Osteocyte (in vitro differentiated cells): ENCODE measurements at regions not wholly inside any gene's neighbourhood (a gene's known extent, or its start where the extent isn't known, plus 50 kb on each side); places are given as distances from the start of the nearest gene placed in this dataset.
"Not testable (repeated sequence)": the region's sequence is repeated elsewhere in the genome, so short reads cannot be mapped to it uniquely, and the experiment has no call there.

Source experiments
- DNase-seq: peaks from one replicate; pipeline ENCODE4 v3.0.0; 2021; ENCODE audit warnings: mixed read lengths; ENCODE audit not compliant: unreplicated experiment; ENCODE audit errors: extremely low spot score
- H3K27ac Mint-ChIP-seq: one replicate; pipeline ENCODE4 v1.8.0; 2021; ENCODE audit warnings: mild to moderate bottlenecking, mixed read lengths; ENCODE audit not compliant: unreplicated experiment
- H3K27me3 Mint-ChIP-seq: one replicate; pipeline ENCODE4 v1.8.0; 2021; ENCODE audit warnings: mixed read lengths; ENCODE audit not compliant: unreplicated experiment
- H3K36me3 Mint-ChIP-seq: one replicate; pipeline ENCODE4 v1.8.0; 2021; ENCODE audit warnings: mixed read lengths; ENCODE audit not compliant: unreplicated experiment
- H3K4me1 Mint-ChIP-seq: one replicate; pipeline ENCODE4 v1.8.0; 2021; ENCODE audit warnings: mixed read lengths; ENCODE audit not compliant: unreplicated experiment
- H3K4me3 Mint-ChIP-seq: one replicate; pipeline ENCODE4 v1.8.0; 2021; ENCODE audit warnings: mild to moderate bottlenecking, moderate library complexity, mixed read lengths; ENCODE audit not compliant: unreplicated experiment
- H3K9me3 Mint-ChIP-seq: one replicate; pipeline ENCODE4 v1.8.0; 2021; ENCODE audit warnings: mixed read lengths; ENCODE audit not compliant: unreplicated experiment
- TF ChIP-seq, protein P1 (sequence below): fragments of 200-600 bp; sonication (generic); IDR thresholded peaks from 2 replicates; pipeline ENCODE4 v1.5.0; 2021; ENCODE audit warnings: antibody characterized with exemption, mild to moderate bottlenecking, moderate library complexity

DNA sequence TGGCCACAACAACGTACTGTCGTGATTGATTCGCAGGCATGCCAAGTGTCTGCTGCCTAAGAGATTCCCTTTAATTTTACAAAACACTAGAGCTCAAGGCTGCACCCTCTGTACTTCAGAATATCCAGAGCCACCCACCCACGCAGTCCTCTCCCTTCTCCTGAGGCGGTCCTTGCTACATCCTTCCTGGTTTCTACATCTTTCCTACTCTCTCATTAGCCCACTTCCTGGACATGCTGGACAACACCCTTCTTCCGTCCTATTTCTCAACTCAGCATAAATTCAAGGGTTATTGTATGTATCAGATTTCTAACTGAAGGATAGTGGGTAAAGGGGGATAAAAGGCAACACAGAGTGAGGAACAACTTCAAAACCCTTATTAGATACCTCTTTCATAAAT, 148.4 kb upstream of the MAP3K1 start:
- H3K27ac Mint-ChIP-seq = no peak overlapping the region
- no peak overlapping the region for H3K4me3 Mint-ChIP-seq
- H3K36me3 Mint-ChIP-seq = no peaks in the 10 kb centered on the region
- no peak for DNase-seq
- TF ChIP-seq, protein P1, sequence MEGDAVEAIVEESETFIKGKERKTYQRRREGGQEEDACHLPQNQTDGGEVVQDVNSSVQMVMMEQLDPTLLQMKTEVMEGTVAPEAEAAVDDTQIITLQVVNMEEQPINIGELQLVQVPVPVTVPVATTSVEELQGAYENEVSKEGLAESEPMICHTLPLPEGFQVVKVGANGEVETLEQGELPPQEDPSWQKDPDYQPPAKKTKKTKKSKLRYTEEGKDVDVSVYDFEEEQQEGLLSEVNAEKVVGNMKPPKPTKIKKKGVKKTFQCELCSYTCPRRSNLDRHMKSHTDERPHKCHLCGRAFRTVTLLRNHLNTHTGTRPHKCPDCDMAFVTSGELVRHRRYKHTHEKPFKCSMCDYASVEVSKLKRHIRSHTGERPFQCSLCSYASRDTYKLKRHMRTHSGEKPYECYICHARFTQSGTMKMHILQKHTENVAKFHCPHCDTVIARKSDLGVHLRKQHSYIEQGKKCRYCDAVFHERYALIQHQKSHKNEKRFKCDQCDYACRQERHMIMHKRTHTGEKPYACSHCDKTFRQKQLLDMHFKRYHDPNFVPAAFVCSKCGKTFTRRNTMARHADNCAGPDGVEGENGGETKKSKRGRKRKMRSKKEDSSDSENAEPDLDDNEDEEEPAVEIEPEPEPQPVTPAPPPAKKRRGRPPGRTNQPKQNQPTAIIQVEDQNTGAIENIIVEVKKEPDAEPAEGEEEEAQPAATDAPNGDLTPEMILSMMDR = no peak
- H3K27me3 Mint-ChIP-seq = no peaks in the 10 kb centered on the region
- peaks cover 16% of the 10 kb centered on the region for H3K4me1 Mint-ChIP-seq
- peaks cover 6% of the 10 kb centered on the region for H3K9me3 Mint-ChIP-seq

GRCh38 chr5:56665117-56665516, 150.2 kb upstream of the MAP3K1 start:
- H3K36me3 Mint-ChIP-seq, H3K4me1 Mint-ChIP-seq, H3K27me3 Mint-ChIP-seq, DNase-seq, H3K9me3 Mint-ChIP-seq, H3K27ac Mint-ChIP-seq, H3K4me3 Mint-ChIP-seq: not testable (repeated sequence)

DNA sequence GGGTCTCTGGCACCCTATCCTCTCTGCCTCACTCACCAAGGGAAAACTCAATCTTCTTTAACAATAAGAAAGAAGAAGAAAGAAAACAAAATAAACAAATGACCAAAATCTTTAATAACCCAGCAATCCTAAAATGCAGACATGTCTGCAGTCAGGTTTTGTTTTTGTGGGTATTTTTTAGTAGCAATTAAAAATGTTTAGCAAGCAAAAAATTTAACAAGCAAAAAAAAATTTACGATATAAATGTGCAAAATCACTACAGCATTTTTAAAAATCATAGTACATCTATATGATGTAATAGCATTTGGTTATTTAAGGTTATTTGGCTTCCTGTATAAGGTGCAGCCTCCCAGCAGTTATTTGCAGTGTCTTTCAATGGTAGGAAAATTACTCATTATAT, 151.3 kb upstream of the MAP3K1 start:
- no peak overlapping the region for H3K27ac Mint-ChIP-seq
- TF ChIP-seq, protein P1 = no peak
- no peak for DNase-seq
- H3K9me3 Mint-ChIP-seq = peaks cover 6% of the 10 kb centered on the region
- no peaks in the 10 kb centered on the region for H3K36me3 Mint-ChIP-seq
- H3K4me1 Mint-ChIP-seq = no peaks in the 10 kb centered on the region
- no peak overlapping the region for H3K4me3 Mint-ChIP-seq
- H3K27me3 Mint-ChIP-seq = peaks cover 3% of the 10 kb centered on the region

- H3K4me1 Mint-ChIP-seq = no peaks in the 10 kb centered on the region
- no peaks in the 10 kb centered on the region for H3K36me3 Mint-ChIP-seq
- H3K27ac Mint-ChIP-seq = no peak overlapping the region
- TF ChIP-seq, protein P1 = no peak
- DNase-seq = no peak
- peaks cover 6% of the 10 kb centered on the region for H3K9me3 Mint-ChIP-seq
- no peak overlapping the region for H3K4me3 Mint-ChIP-seq
- H3K27me3 Mint-ChIP-seq = peaks cover 3% of the 10 kb centered on the region
Observed at GRCh38 chr5:56663523-56663922, 151.8 kb upstream of the MAP3K1 start.

DNA sequence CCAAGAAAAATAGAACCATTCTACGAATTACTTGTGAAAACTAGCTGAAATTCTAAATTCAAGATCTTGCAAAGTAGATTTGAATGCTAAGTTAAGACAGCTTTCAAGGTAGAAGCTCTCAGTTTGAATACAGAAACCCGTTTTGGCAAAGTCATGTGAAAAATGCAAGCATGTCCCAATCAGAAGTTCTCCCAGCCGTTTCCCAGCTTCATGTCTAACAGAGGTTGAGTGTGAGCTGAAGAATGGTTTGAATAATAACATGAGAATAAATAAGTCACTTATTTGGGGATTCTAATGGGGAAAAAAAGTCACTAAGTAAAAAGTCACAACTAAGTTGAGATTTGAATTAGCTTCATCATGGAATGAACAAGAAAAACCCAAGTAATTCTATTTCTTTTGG, 152.5 kb upstream of the MAP3K1 start:
- TF ChIP-seq, protein P1 = no peak
- peaks cover 3% of the 10 kb centered on the region for H3K27me3 Mint-ChIP-seq
- no peak overlapping the region for H3K4me3 Mint-ChIP-seq
- H3K27ac Mint-ChIP-seq = no peak overlapping the region
- H3K36me3 Mint-ChIP-seq = no peaks in the 10 kb centered on the region
- H3K9me3 Mint-ChIP-seq = peaks cover 6% of the 10 kb centered on the region
- no peak for DNase-seq
- no peaks in the 10 kb centered on the region for H3K4me1 Mint-ChIP-seq

DNA sequence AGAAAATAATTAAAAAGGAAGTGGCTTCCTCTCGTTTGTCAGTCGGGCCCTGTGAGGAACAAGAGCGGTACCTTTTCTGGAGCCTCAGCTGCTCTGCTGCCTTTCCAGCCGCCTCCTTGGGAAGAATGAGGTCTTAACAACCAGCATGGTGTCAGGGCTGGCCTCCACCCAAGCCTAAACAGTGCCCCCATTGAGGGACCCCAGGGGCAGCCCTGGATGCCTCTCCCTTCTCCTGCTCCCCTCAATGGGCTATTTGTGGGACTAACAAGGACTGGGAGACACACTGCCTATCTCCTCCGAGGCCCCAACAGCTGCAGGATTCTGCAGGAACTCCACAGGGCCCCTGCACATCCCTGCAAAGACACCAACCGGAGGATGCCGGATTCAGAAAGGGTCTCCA, 155.4 kb upstream of the MAP3K1 start:
- H3K27me3 Mint-ChIP-seq = peaks cover 3% of the 10 kb centered on the region
- no peak for DNase-seq
- TF ChIP-seq, protein P1 = no peak
- H3K36me3 Mint-ChIP-seq = no peaks in the 10 kb centered on the region
- peaks cover 4% of the 10 kb centered on the region for H3K9me3 Mint-ChIP-seq
- H3K4me1 Mint-ChIP-seq = peaks cover 10% of the 10 kb centered on the region
- H3K27ac Mint-ChIP-seq = no peak overlapping the region
- no peak overlapping the region for H3K4me3 Mint-ChIP-seq
